ENCODE measurements at regions not wholly inside any gene's neighbourhood (a gene's known extent, or its start where the extent isn't known, plus 50 kb on each side); places are given as distances from the start of the nearest gene placed in this dataset.

DNA sequence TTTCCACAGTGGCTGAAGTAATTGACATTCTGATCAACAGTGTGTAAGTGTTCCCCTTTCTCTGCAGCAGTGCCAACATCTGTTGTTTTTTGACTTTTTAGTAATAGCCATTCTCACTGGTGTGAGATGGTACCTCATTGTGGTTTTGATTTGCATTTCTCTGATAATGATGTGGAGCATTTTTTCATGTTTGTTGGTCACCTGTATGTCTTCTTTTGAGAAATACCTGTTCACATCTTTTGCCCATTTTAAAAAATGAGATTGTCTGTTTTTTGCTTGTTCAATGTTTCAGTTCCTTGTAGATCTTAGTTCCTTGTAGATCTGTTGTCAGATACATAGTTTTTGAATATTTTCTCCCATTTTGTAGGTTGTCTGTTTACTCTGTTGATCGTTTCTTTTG, 162.5 kb upstream of the PITX1 start:
- DNase-seq (ENCODE audit: low spot score): no peak
- intact Hi-C loops (cut with micrococcal nuclease; ENCODE audit: unreplicated experiment): loop anchor here (10.0 kb wide), 1 partner anchor 282 kb away; no protein-coding TSS in a partner anchor
- Histone ChIP-seq H3K4me3 (ENCODE audit: low read depth, low read length, poor library complexity, severe bottlenecking) (no peak overlapping the region), H3K36me3 (ENCODE audit: insufficient read depth, low read length, poor library complexity, severe bottlenecking) (no peaks in the 10 kb centered on the region), H3K4me1 (ENCODE audit: insufficient read depth, low read length, poor library complexity, severe bottlenecking) (no peaks in the 10 kb centered on the region), H3K27me3 (replicated peaks; ENCODE audit: insufficient read depth, low read depth, low read length, poor library complexity) (peaks cover 52% of the 10 kb centered on the region), H3K9me3 (ENCODE audit: low read depth, low read length, poor library complexity, severe bottlenecking) (no peaks in the 10 kb centered on the region), H3K27ac (ENCODE audit: low read depth, low read length, poor library complexity, severe bottlenecking) (no peak overlapping the region)
- POLR2A ChIA-PET (ENCODE audit: low non-redundant PET): no interaction called here
- BruUV-seq (replicated peaks): no TSS peak
- TF ChIP-seq EZH2 (IDR thresholded peaks at IDR 0.05; ENCODE audit: borderline replicate concordance, low read depth, low read length, poor library complexity, severe bottlenecking): no peak
- CTCF ChIA-PET: no interaction called here

DNA sequence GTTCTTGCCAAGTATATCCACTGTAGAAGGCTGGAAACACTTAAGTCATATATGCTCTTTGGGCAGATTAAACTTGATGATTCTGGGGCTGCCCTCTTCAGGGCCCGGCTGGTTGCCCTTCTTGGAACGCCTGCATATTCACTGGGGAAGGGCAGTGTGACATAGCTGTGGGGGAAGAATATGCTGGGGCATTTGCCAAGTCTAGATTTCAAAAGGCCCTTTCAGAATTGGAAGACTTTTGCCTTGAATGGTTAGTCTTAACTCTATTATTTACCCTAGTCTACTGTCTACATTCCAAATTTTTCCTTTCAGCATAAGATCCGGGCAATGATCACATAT, 161.2 kb upstream of the PITX1 start:
- peaks cover 57% of the 10 kb centered on the region for H3K27me3 ChIP-seq (replicated peaks; ENCODE audit: insufficient read depth, low read depth, low read length, poor library complexity)
- H3K36me3 ChIP-seq (ENCODE audit: insufficient read depth, low read length, poor library complexity, severe bottlenecking): no peaks in the 10 kb centered on the region
- intact Hi-C loops (cut with micrococcal nuclease; ENCODE audit: unreplicated experiment): loop anchor here (10.0 kb wide), 1 partner anchor 280 kb away; no protein-coding TSS in a partner anchor
- no peak for TF ChIP-seq EZH2 (IDR thresholded peaks at IDR 0.05; ENCODE audit: borderline replicate concordance, low read depth, low read length, poor library complexity, severe bottlenecking)
- TF ChIP-seq, protein P1, sequence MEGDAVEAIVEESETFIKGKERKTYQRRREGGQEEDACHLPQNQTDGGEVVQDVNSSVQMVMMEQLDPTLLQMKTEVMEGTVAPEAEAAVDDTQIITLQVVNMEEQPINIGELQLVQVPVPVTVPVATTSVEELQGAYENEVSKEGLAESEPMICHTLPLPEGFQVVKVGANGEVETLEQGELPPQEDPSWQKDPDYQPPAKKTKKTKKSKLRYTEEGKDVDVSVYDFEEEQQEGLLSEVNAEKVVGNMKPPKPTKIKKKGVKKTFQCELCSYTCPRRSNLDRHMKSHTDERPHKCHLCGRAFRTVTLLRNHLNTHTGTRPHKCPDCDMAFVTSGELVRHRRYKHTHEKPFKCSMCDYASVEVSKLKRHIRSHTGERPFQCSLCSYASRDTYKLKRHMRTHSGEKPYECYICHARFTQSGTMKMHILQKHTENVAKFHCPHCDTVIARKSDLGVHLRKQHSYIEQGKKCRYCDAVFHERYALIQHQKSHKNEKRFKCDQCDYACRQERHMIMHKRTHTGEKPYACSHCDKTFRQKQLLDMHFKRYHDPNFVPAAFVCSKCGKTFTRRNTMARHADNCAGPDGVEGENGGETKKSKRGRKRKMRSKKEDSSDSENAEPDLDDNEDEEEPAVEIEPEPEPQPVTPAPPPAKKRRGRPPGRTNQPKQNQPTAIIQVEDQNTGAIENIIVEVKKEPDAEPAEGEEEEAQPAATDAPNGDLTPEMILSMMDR (conservative IDR thresholded peaks at IDR 0.05; ENCODE audit: low read depth, low read length): no peak
- no peak overlapping the region for H3K27ac ChIP-seq (ENCODE audit: low read depth, low read length, poor library complexity, severe bottlenecking)
- no peaks in the 10 kb centered on the region for H3K4me1 ChIP-seq (ENCODE audit: insufficient read depth, low read length, poor library complexity, severe bottlenecking)
- no peak overlapping the region for H3K4me3 ChIP-seq (ENCODE audit: low read depth, low read length, poor library complexity, severe bottlenecking)
- no peak for DNase-seq (ENCODE audit: low spot score)
- no peaks in the 10 kb centered on the region for H3K9me3 ChIP-seq (ENCODE audit: low read depth, low read length, poor library complexity, severe bottlenecking)
- ChIA-PET CTCF (no interaction called here), POLR2A (ENCODE audit: low non-redundant PET) (no interaction called here)
- BruUV-seq (replicated peaks): no TSS peak

DNA sequence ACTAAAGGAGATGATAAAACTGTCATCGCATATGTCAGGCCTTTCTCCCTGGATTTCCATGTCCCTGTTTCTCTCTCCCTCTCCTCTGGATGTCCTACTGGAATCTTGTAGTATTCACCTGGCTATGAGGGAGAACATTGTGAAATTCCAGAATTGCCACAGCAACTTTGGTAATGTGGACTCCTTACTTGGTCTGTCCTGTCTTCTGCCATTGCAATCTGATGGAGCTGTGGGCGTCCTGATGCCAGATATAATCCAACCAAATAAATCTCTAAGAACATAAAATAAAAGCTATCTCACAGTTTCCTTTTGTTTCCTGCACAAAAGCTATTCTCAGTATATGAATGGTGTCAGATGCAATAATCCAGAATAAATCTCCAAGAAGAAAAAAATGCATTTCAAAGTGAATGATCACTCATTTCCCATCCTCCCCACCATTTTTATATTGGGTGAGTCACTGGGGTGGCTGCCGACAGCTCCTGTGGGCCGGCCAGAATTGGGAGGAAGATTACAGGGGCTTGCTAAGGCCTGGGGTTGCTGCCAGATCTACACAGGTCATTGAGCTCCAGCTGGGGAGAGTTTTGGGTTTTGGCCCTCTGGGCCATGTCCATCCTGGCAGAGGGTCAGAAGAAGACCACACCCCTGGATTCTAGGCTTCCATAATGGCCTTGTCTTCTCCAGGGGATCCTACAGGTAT, 160.7 kb upstream of the PITX1 start:
- H3K27ac ChIP-seq (ENCODE audit: low read depth, low read length, poor library complexity, severe bottlenecking): no peak overlapping the region
- DNase-seq (ENCODE audit: low spot score): no peak
- H3K4me3 ChIP-seq (ENCODE audit: low read depth, low read length, poor library complexity, severe bottlenecking): no peak overlapping the region

More for the DNA sequence above, 160.7 kb upstream of the PITX1 start:
- Histone ChIP-seq H3K36me3 (ENCODE audit: insufficient read depth, low read length, poor library complexity, severe bottlenecking) (no peaks in the 10 kb centered on the region), H3K9me3 (ENCODE audit: low read depth, low read length, poor library complexity, severe bottlenecking) (no peaks in the 10 kb centered on the region), H3K27me3 (replicated peaks; ENCODE audit: insufficient read depth, low read depth, low read length, poor library complexity) (peaks cover 54% of the 10 kb centered on the region), H3K4me1 (ENCODE audit: insufficient read depth, low read length, poor library complexity, severe bottlenecking) (no peaks in the 10 kb centered on the region)
- BruUV-seq (replicated peaks): no TSS peak
- intact Hi-C loops (cut with micrococcal nuclease; ENCODE audit: unreplicated experiment): loop anchor here (5.0 to 10.0 kb wide), 2 partner anchors 280 to 457 kb away; partner anchors contain the start of gene CAMLG
- ChIA-PET CTCF (interaction anchor here (0.6 kb wide), 1 partner anchor 10 kb away, joined by 3 read pairs; no protein-coding TSS in a partner anchor), POLR2A (ENCODE audit: low non-redundant PET) (no interaction called here)
- TF ChIP-seq EZH2 (IDR thresholded peaks at IDR 0.05; ENCODE audit: borderline replicate concordance, low read depth, low read length, poor library complexity, severe bottlenecking): no peak
- TF ChIP-seq, protein P1 (conservative IDR thresholded peaks at IDR 0.05; ENCODE audit: low read depth, low read length): no peak
